OCI-LY3 (cell line): ENCODE measurements at regions not wholly inside any gene's neighbourhood (a gene's known extent, or its start where the extent isn't known, plus 50 kb on each side); places are given as distances from the start of the nearest gene placed in this dataset.

ENCODE experiments used
- H2AFZ ChIP-seq: fragments of 200-600, 300-600 bp; shearing (Covaris generic); 2 replicates; pipeline ENCODE4 v1.6.0; 2014; ENCODE audit warnings: antibody characterized with exemption, low read depth, low read length
- H3K27ac ChIP-seq: fragments of 200-600, 300-600 bp; sonication (generic); 2 replicates; pipeline ENCODE4 v1.5.1; 2014; ENCODE audit warnings: mild to moderate bottlenecking, low read length, moderate library complexity, mixed read lengths
- H3K27me3 ChIP-seq: fragments of 200-600, 300-600 bp; sonication (generic); 2 replicates; pipeline ENCODE4 v1.6.1; 2014; ENCODE audit warnings: low read depth, low read length, mixed read lengths
- H3K36me3 ChIP-seq: fragments of 200-600, 300-600 bp; sonication (generic); replicated peaks from 2 replicates; pipeline ENCODE3; 2014; ENCODE audit warnings: low read depth, low read length, mixed read lengths
- H3K4me1 ChIP-seq: fragments of 300-600, 200-600 bp; sonication (generic); 2 replicates; pipeline ENCODE4 v1.6.1; 2014; ENCODE audit warnings: low read length, mixed read lengths
- H3K4me2 ChIP-seq: fragments of 200-600, 300-600 bp; sonication (generic); 2 replicates; pipeline ENCODE4 v1.6.1; 2014; ENCODE audit warnings: low read length, mixed read lengths
- H3K4me3 ChIP-seq: fragments of 300-600, 200-600 bp; sonication (generic); 2 replicates; pipeline ENCODE4 v1.5.1; 2014; ENCODE audit warnings: antibody characterized with exemption, mild to moderate bottlenecking, low read length, moderate library complexity
- H3K79me2 ChIP-seq: fragments of 300-600, 200-600 bp; shearing (Covaris generic); 2 replicates; pipeline ENCODE4 v1.6.1; 2014; ENCODE audit warnings: mild to moderate bottlenecking, low read length, mixed read lengths
- H3K9ac ChIP-seq: fragments of 300-600, 200-600 bp; shearing (Covaris generic); 2 replicates; pipeline ENCODE4 v1.6.0; 2014; ENCODE audit warnings: mild to moderate bottlenecking, low read length, moderate library complexity
- H3K9me3 ChIP-seq: fragments of 200-600, 300-600 bp; shearing (Covaris generic); 2 replicates; pipeline ENCODE4 v1.6.1; 2014; ENCODE audit warnings: low read length, mixed read lengths; ENCODE audit not compliant: insufficient read depth
- H4K20me1 ChIP-seq: fragments of 200-600, 300-600 bp; sonication (generic); 2 replicates; pipeline ENCODE4 v1.6.1; 2016; ENCODE audit warnings: low read length, mixed read lengths; ENCODE audit not compliant: insufficient read depth
- EZH2phosphoT487 ChIP-seq: fragments of 200-600 bp; shearing (Covaris generic); IDR thresholded peaks from 2 replicates; pipeline ENCODE4 v1.6.1; 2018; ENCODE audit warnings: antibody characterized with exemption, mixed run types, low read depth
- TF ChIP-seq, protein P1 (sequence below): fragments of 200-600, 300-600 bp; sonication (generic); IDR thresholded peaks from 2 replicates; pipeline ENCODE4 v1.5.1; 2014; ENCODE audit warnings: antibody characterized with exemption, low read length, low read depth

- peak overlapping the region; percentile 19; the same call in 1 of the 2 replicates for H2AFZ ChIP-seq
- no peak overlapping the region for H3K27ac ChIP-seq
- no peaks in the 10 kb centered on the region for H3K79me2 ChIP-seq
- H3K4me3 ChIP-seq: peak overlapping the region; percentile 33
- no peaks in the 10 kb centered on the region for H3K36me3 ChIP-seq
- peak overlapping the region; percentile 38 for H3K4me2 ChIP-seq
- H4K20me1 ChIP-seq: no peaks in the 10 kb centered on the region
- 0 out of 2 replicates have a peak, but pooled peaks cover 12% of the 10 kb centered on the region for H3K27me3 ChIP-seq
- H3K4me1 ChIP-seq: peaks cover 4% of the 10 kb centered on the region
- TF ChIP-seq EZH2phosphoT487: no peak
- TF ChIP-seq, protein P1, sequence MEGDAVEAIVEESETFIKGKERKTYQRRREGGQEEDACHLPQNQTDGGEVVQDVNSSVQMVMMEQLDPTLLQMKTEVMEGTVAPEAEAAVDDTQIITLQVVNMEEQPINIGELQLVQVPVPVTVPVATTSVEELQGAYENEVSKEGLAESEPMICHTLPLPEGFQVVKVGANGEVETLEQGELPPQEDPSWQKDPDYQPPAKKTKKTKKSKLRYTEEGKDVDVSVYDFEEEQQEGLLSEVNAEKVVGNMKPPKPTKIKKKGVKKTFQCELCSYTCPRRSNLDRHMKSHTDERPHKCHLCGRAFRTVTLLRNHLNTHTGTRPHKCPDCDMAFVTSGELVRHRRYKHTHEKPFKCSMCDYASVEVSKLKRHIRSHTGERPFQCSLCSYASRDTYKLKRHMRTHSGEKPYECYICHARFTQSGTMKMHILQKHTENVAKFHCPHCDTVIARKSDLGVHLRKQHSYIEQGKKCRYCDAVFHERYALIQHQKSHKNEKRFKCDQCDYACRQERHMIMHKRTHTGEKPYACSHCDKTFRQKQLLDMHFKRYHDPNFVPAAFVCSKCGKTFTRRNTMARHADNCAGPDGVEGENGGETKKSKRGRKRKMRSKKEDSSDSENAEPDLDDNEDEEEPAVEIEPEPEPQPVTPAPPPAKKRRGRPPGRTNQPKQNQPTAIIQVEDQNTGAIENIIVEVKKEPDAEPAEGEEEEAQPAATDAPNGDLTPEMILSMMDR: peak; percentile 98
- H3K9me3 ChIP-seq: no peaks in the 10 kb centered on the region
- no peak overlapping the region for H3K9ac ChIP-seq
These were observed 119.9 kb upstream of the FHIT start for GRCh38 chr3:61371123-61371522.

DNA sequence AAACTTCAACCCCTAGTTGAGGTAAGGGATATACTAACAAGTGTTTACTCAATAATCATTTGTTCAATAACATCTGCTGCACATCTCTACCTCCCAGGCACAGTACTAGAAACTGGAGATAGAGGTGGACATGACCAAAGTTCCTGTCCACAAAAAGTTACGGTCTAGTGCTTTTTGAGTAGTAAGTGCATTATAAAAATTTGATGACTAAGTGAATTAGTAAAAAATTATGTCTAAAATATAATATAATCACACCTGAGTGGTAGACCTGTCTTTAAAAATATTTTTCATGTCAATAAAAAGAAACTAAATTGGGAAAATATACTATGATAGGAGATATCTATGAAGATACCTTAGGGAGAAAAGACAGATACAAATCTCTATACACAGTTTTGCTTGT, 121.5 kb upstream of the FHIT start:
- Histone ChIP-seq H3K4me3 (no peak overlapping the region), H3K4me1 (peaks cover 4% of the 10 kb centered on the region), H4K20me1 (no peaks in the 10 kb centered on the region), H3K79me2 (no peaks in the 10 kb centered on the region), H3K9me3 (no peaks in the 10 kb centered on the region), H3K27ac (no peak overlapping the region), H3K4me2 (no peak overlapping the region), H3K27me3 (0 out of 2 replicates have a peak, but pooled peaks cover 12% of the 10 kb centered on the region), H3K9ac (no peak overlapping the region), H3K36me3 (no peaks in the 10 kb centered on the region), H2AFZ (no peak overlapping the region)
- TF ChIP-seq, protein P1: no peak
- TF ChIP-seq EZH2phosphoT487: no peak

DNA sequence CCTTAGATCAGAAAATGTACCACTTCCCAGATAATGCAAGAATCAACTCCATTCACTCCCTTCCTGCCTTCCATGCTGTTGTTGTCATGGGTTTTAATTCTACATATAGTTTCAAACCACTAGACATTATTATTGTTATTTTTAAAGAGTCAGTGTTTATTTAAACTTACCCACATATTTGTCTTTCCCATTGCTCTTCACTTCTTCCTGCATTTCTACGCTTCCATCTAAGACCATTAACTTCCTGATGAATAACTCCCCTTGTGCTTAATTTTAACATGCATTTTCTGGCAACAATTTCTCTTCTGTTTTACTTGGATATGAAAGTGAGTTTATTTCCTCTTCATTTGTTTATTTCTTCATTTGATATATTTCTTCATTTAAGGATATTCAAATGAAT, 127.1 kb upstream of the FHIT start:
- Histone ChIP-seq H3K4me3 (no peak overlapping the region), H3K27me3 (peaks cover 15% of the 10 kb centered on the region), H3K9me3 (no peaks in the 10 kb centered on the region), H3K9ac (no peak overlapping the region), H3K27ac (no peak overlapping the region), H3K79me2 (no peaks in the 10 kb centered on the region), H2AFZ (no peak overlapping the region), H3K4me1 (peaks cover 17% of the 10 kb centered on the region), H4K20me1 (no peaks in the 10 kb centered on the region), H3K4me2 (no peak overlapping the region), H3K36me3 (no peaks in the 10 kb centered on the region)
- TF ChIP-seq, protein P1: no peak
- no peak for TF ChIP-seq EZH2phosphoT487

- Histone ChIP-seq H3K4me1 (peaks cover 17% of the 10 kb centered on the region), H3K79me2 (no peaks in the 10 kb centered on the region), H4K20me1 (no peaks in the 10 kb centered on the region), H3K9ac (peak overlapping the region; percentile 18; the same call in 1 of the 2 replicates), H3K27ac (no peak overlapping the region), H2AFZ (peak overlapping the region; percentile 95), H3K4me2 (peak overlapping the region; percentile 79), H3K36me3 (no peaks in the 10 kb centered on the region), H3K27me3 (peaks cover 3% of the 10 kb centered on the region), H3K4me3 (peak overlapping the region; percentile 60), H3K9me3 (no peaks in the 10 kb centered on the region)
- TF ChIP-seq, protein P1: peak; percentile 97
- no peak for TF ChIP-seq EZH2phosphoT487
These were observed 130.6 kb upstream of the FHIT start for GRCh38 chr3:61381745-61382392.
